Uterus (tissue), 3 donors: ENCODE measurements at regions not wholly inside any gene's neighbourhood (a gene's known extent, or its start where the extent isn't known, plus 50 kb on each side); places are given as distances from the start of the nearest gene placed in this dataset.

ENCODE experiments used
- DNase-seq, 2 donors: peaks; one replicate each; pipeline ENCODE4 v3.0.0-alpha.2; 2019 to 2020
- H3K27ac ChIP-seq, 2 donors: fragments of 200-600 bp; sonication (generic); 1 replicate in 1 of 2; 2 replicates in 1 of 2; pipeline ENCODE4 v1.5.1; 2016 to 2018
- H3K27me3 ChIP-seq, 2 donors: fragments of 200-600 bp; sonication (generic); one replicate each; pipeline ENCODE4 v1.5.1; 2018 to 2019; ENCODE audit warnings: control low read depth in 1 of 2
- H3K36me3 ChIP-seq, 2 donors: fragments of 200-600 bp; sonication (generic); one replicate each; pipeline ENCODE4 v1.5.1; 2019; ENCODE audit warnings: control low read depth in 1 of 2
- H3K4me1 ChIP-seq, 2 donors: fragments of 200-600 bp; sonication (generic); one replicate each; pipeline ENCODE4 v1.5.1; 2018 to 2019; ENCODE audit warnings: control low read depth in 1 of 2
- H3K4me3 ChIP-seq, 2 donors: fragments of 200-600 bp; sonication (generic); 1 replicate in 1 of 2; 2 replicates in 1 of 2; pipeline ENCODE4 v1.5.1; 2018 to 2019; ENCODE audit warnings: mild to moderate bottlenecking in 1 of 2
- H3K9me3 ChIP-seq, 2 donors: fragments of 200-600 bp; sonication (generic); one replicate each; pipeline ENCODE4 v1.5.1; 2019; ENCODE audit warnings: control low read depth in 1 of 2
- CTCF ChIP-seq, 4 experiments: fragments of 200-600 bp in 2 of 4; fragments of 450-650 bp in 2 of 4; sonication (generic) in 2 of 4; IDR thresholded peaks; one replicate each; pipeline ENCODE4 v1.5.1; 2016 to 2019; ENCODE audit warnings: antibody characterized with exemption in 4 of 4, mild to moderate bottlenecking in 2 of 4, moderate library complexity in 1 of 4
- POLR2A ChIP-seq, 2 donors: fragments of 450-650 bp; IDR thresholded peaks; one replicate each; pipeline ENCODE4 v1.6.1; 2016; ENCODE audit warnings: antibody characterized with exemption in 2 of 2, mild to moderate bottlenecking in 1 of 2, moderate library complexity in 1 of 2
- intact Hi-C: fragments of 100-400 bp; cut with DNase I; formaldehyde crosslinking; loops from one replicate; pipeline ENCODE4 v1.15.1; 2023; ENCODE audit warnings: low total_unique reads
- donor health status: DM: yes; HTN: yes; CAD: no.

DNA sequence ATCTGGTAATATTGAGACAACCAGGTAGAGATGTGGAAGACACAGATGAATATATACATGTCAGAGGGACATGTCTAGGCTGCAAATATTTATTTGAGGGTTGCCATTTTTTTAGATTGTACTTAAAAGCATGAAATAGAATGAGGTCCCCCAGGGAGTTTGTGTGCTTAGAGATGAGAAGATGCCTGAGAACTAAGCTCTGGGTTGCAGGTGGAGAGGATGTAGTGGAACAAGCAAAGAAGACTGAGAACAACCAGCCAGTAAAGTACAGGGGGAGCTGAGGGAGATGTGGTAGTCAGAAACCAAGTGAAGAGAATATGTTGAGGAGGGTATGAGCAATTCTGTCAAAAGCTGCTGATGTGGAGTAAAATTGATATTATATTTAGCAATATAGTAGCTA, 95.6 kb upstream of the UNC5C start:
- H3K9me3 ChIP-seq, result no peaks in the 10 kb centered on the region
- intact Hi-C loops, result no loop called here
- no peaks in the 10 kb centered on the region for H3K36me3 ChIP-seq
- no peaks in the 10 kb centered on the region for H3K4me1 ChIP-seq
- no peak overlapping the region for H3K27ac ChIP-seq
- no peak for TF ChIP-seq POLR2A (IDR thresholded peaks at IDR 0.05)
- no peak for TF ChIP-seq CTCF (IDR thresholded peaks at IDR 0.05)
- H3K27me3 ChIP-seq, result no peaks in the 10 kb centered on the region
- DNase-seq, result no peak
- H3K4me3 ChIP-seq, result no peak overlapping the region

- no peak overlapping the region for H3K27ac ChIP-seq
- no peak for DNase-seq
- no peak overlapping the region for H3K4me3 ChIP-seq
- TF ChIP-seq CTCF (IDR thresholded peaks at IDR 0.05) (no peak), POLR2A (IDR thresholded peaks at IDR 0.05) (no peak)
- H3K4me1 ChIP-seq, result no peaks in the 10 kb centered on the region
- H3K27me3 ChIP-seq, result no peaks in the 10 kb centered on the region
- H3K36me3 ChIP-seq, result no peaks in the 10 kb centered on the region
- intact Hi-C loops, result no loop called here
- no peaks in the 10 kb centered on the region for H3K9me3 ChIP-seq
Measured at GRCh38 chr4:95643627-95644026, 94.9 kb upstream of the UNC5C start.

GRCh38 chr4:95641571-95641970, 92.8 kb upstream of the UNC5C start:
- intact Hi-C loops, result no loop called here
- no peaks in the 10 kb centered on the region for H3K9me3 ChIP-seq
- H3K27ac ChIP-seq, result no peak overlapping the region
- H3K4me1 ChIP-seq, result no peaks in the 10 kb centered on the region
- H3K36me3 ChIP-seq, result no peaks in the 10 kb centered on the region
- no peak overlapping the region for H3K4me3 ChIP-seq
- no peak for DNase-seq
- no peaks in the 10 kb centered on the region for H3K27me3 ChIP-seq
- TF ChIP-seq CTCF (IDR thresholded peaks at IDR 0.05) (no peak), POLR2A (IDR thresholded peaks at IDR 0.05) (no peak)

DNA sequence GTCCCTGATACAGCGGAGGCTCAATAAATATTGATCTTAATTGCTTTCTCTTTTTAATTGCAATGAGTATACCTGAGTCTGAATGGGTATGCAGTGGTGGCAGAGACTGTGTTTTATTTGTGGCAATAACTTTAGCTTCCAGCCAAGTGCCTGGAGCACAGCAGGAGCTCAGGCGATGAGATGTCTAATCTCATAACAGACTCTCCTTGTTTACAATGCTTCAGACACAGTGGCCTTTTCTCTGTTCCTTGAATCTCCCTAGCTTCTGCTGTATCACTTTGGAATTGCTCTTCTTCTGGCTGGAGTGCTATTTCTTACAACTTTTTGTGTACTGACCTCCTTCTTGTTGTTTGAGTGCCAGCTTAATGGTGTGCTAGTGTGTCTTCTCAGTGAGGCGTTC, 91.5 kb upstream of the UNC5C start:
- no peaks in the 10 kb centered on the region for H3K27me3 ChIP-seq
- no peaks in the 10 kb centered on the region for H3K9me3 ChIP-seq
- H3K36me3 ChIP-seq, result no peaks in the 10 kb centered on the region
- no peaks in the 10 kb centered on the region for H3K4me1 ChIP-seq
- H3K4me3 ChIP-seq, result no peak overlapping the region
- H3K27ac ChIP-seq, result no peak overlapping the region
- TF ChIP-seq POLR2A (IDR thresholded peaks at IDR 0.05) (no peak), CTCF (IDR thresholded peaks at IDR 0.05) (no peak)
- no peak for DNase-seq
- intact Hi-C loops, result no loop called here

DNA sequence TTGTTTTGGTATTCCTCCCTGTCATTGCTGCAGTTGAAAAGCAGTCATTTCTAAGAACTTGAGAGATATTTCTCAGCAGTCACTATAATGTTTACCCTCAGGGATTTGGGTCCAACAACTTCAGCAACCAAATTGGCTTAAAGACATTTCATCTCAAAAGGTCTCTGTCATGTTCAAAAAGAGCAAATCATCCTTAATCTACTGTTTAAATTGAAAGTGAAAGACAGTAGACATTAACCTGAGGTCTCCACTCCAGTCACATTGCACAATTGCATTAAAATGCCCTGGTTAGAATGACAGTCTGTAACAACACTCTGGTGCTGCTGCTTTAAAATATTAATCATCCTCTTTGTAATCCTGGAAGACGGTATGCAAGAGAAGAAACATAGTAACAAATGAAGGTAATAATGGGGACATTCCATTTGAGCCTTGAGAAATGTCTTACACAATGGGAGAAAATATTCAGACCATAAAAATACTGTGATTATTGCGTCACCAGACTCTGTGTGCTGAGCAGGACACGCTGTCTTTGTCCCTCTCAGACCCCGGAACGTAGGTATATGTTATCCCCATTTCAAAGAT, 90.2 kb upstream of the UNC5C start:
- H3K9me3 ChIP-seq, result no peaks in the 10 kb centered on the region
- H3K36me3 ChIP-seq, result no peaks in the 10 kb centered on the region
- peak overlapping the region in 1 of 2 donors; percentile 17 for H3K27ac ChIP-seq
- TF ChIP-seq POLR2A (IDR thresholded peaks at IDR 0.05) (no peak), CTCF (IDR thresholded peaks at IDR 0.05) (no peak)
- no peaks in the 10 kb centered on the region for H3K4me1 ChIP-seq
- DNase-seq, result no peak
- H3K27me3 ChIP-seq, result no peaks in the 10 kb centered on the region
- intact Hi-C loops, result no loop called here
- no peak overlapping the region for H3K4me3 ChIP-seq
